SU-DHL-6 (cell line): ENCODE measurements at regions not wholly inside any gene's neighbourhood (a gene's known extent, or its start where the extent isn't known, plus 50 kb on each side); places are given as distances from the start of the nearest gene placed in this dataset.
"Not testable (repeated sequence)": the region's sequence is repeated elsewhere in the genome, so short reads cannot be mapped to it uniquely, and the experiment has no call there.

Experiments used
- CTCF ChIP-seq: fragments of 200-600 bp; sonication (generic); IDR thresholded peaks from one replicate; pipeline ENCODE4 v1.5.1; 2017; ENCODE audit warnings: antibody characterized with exemption, mild to moderate bottlenecking, low read length, moderate library complexity; ENCODE audit not compliant: insufficient read depth, poor library complexity, severe bottlenecking
- EZH2phosphoT487 ChIP-seq: fragments of 200-600 bp; sonication (generic), shearing (Covaris generic); conservative IDR thresholded peaks from 2 replicates; pipeline ENCODE4 v1.6.1; 2018; ENCODE audit warnings: mild to moderate bottlenecking, antibody characterized with exemption, low read length, moderate library complexity, mixed read lengths

- not testable (repeated sequence) for TF ChIP-seq CTCF, EZH2phosphoT487
Observed at GRCh38 chr3:106486945-106487639, 618.3 kb upstream of the CBLB start.
